Stimulated activated CD4-positive, alpha-beta T cell treated with anti-CD3 and anti-CD28 coated beads, Interleukin-1b, Interleukin-23, amount 100 ng/mL, for 1 hour (primary cell): ENCODE measurements at regions not wholly inside any gene's neighbourhood (a gene's known extent, or its start where the extent isn't known, plus 50 kb on each side); places are given as distances from the start of the nearest gene placed in this dataset.

Experiments used
- DNase-seq, 2 donors: peaks; one replicate each; pipeline ENCODE4 v3.0.0-alpha.2; 2020; ENCODE audit warnings: low read depth in 2 of 2

- DNase-seq = no peak
Observed at GRCh38 chr22:45094825-45095224, 68.9 kb upstream of the NUP50 start.

DNA sequence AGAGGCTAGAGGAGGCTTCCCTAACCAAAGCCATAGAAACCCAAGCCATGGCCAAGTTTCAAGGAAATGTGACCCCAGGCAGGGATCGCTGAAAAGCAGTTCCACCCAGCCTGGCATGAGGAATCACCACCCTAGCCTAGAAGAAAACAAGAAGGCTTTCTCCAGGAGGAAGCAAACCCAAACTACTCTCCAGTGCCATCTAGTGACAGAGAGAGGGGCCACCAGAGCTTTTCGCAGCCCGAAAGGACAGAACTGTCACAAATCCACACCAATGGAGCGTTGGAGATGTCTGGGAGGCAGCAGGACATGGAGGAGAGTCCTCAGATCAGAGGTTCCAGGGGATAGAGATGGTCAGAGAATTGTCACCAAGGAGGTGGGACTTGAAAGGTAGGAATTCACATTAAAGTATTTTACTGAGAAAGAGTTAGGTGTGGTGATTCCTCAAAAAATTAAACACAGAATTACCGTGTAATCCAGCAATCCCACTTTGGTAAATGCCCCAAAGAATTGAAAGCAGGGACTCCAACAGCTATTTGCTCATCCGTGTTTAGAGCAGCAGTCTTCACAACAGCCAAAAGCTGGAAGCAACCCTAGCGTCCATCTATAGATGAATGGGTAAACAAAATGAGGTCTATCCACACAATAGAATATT is 67.3 kb upstream of the NUP50 start:
- DNase-seq = peak in 1 of 2 donors; percentile 19

GRCh38 chr22:45097061-45097460 is 66.7 kb upstream of the NUP50 start:
- no peak for DNase-seq

DNA sequence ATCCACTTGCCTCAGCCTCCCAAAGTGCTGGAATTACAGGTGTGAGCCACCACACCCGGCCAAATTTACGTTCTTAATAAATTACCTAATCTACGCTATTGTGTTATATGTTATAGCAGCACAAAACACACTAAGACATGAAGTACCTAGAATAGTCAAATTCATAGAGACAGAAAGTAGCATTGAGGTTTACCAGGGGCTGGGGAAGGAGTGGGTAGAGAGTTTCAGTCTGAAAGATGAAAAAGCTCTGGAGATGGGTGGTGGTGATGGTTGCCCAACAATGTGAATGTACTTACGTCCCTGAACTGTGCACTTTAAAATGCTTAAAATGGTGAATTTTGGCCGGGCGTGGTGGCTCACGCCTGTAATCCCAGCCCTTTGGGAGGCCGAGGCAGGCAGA is 65.7 kb upstream of the NUP50 start:
- no peak for DNase-seq

- no peak for DNase-seq
Observed at GRCh38 chr22:45099961-45100360, 63.8 kb upstream of the NUP50 start.

- DNase-seq = no peak
Observed at GRCh38 chr22:45101515-45102227, 62.1 kb upstream of the NUP50 start.

DNA sequence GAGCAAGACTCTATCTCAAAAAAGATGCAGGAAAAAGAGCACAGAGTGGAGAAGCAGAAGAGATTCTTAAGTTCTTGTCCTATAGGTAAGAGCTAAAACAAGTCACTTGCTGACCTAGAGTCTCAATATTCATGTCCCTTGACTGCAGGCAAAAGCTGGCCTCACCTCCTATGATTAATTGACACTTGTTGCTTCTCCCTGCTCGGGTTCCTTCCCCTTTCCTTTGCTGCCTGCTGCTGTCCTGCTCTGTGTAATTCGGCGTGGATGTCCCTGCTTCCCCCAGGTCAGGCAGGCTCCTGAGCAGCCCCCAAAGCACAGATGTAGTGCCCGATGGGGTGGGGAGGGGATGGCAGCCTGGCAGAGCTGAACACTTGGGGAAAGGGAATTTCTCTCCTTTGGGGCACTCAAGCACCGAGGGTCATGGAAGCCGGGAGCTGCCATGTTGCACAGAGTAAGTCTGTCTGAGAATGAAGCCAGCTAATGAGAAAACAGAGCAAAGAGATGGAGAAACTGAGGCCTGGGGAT is 60.8 kb upstream of the NUP50 start:
- no peak for DNase-seq

DNA sequence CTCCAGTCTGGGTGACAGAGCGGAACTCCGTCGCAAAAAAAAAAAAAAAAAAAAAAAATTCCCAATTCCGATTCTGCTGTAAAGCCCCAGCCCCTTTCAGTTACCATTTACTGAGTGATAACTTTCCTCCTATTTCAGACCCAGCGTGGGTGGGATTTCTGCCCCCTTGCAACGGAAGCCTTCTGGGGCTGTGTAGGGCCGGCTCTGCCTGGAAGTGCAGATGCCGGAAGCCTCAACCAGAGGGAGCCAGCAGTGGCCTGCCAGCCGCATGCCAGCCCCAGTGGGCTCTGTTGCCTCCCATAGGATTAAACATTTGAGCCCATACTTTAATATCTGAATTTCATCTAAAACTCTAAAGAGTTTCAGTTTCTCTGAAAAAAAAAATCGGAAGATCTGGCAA is 60.0 kb upstream of the NUP50 start:
- DNase-seq = no peak

DNA sequence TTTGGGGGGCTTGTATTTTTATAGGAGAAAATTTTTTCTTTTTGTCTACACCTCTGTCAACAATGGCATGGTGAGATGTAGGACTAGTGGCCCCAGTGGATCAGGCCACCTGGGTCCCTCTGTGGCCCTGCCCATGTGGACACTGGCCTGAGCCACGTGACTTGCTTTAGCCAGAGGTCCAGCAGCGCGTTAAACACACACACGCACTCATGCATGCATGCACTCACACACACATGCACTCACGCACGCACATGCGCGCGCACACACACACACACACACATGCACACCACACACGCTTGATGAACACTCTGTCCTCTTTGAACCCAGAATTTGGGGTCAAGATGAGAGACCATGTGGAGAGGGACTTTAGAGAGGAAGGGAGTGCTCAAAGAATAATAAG is 59.4 kb upstream of the NUP50 start:
- DNase-seq = no peak

DNA sequence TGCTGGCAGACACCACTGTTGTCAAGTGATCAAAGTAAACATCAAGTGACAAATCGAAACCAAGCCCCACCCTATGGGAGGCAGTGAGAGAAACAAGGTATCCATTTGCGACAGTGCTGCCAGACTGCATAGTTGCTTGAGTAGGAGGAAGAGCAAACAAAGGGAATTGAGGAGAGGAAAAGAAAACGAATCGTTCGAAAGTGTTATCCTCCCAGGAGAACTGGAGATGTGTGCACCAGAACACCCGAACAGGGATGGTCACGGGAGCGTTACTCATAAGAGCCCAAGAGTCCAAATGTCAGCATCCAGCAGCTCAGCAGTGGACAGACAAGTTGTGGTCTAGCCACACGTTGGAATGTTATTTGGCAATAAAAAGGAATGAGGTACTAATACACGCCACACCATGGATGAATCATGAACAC is 58.4 kb upstream of the NUP50 start:
- no peak for DNase-seq

GRCh38 chr22:45107671-45108070 is 56.1 kb upstream of the NUP50 start:
- no peak for DNase-seq

GRCh38 chr22:45112136-45112879 is 51.4 kb upstream of the NUP50 start:
- DNase-seq = no peak
